HG02610 (cell line): ENCODE measurements at regions not wholly inside any gene's neighbourhood (a gene's known extent, or its start where the extent isn't known, plus 50 kb on each side); places are given as distances from the start of the nearest gene placed in this dataset.
"Not testable (repeated sequence)": the region's sequence is repeated elsewhere in the genome, so short reads cannot be mapped to it uniquely, and the experiment has no call there.

Experiments
- ATAC-seq: cut with Tn5 transposase; IDR thresholded peaks from one replicate; pipeline ENCODE4 v1.9.1; 2021; ENCODE audit warnings: mild to moderate bottlenecking, moderate library complexity; ENCODE audit not compliant: unreplicated experiment

GRCh38 chr5:42235241-42235640, 188.0 kb upstream of the GHR start:
- ATAC-seq = no peak

- ATAC-seq = no peak
These were observed 187.4 kb upstream of the GHR start for GRCh38 chr5:42235837-42236236.

DNA sequence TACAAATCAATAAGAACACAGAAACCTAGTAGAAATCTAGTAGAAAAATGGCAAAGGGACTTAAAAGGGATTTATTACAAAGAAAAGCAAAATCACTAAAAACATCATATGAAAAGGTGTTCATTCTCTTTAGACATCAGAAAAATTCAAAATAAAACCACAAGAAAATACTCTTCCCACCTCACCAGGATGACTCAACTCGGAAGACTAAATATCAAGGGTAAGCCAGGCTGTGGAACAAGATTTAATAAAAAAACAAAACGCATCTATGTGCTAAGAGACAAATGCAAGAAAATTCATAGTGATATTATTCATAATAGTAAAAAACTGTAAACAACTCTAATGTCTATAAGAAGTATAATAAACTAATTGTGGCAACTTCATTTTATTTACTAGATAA, 181.6 kb upstream of the GHR start:
- no peak for ATAC-seq

- no peak for ATAC-seq
These were observed 181.0 kb upstream of the GHR start for GRCh38 chr5:42242210-42242609.

DNA sequence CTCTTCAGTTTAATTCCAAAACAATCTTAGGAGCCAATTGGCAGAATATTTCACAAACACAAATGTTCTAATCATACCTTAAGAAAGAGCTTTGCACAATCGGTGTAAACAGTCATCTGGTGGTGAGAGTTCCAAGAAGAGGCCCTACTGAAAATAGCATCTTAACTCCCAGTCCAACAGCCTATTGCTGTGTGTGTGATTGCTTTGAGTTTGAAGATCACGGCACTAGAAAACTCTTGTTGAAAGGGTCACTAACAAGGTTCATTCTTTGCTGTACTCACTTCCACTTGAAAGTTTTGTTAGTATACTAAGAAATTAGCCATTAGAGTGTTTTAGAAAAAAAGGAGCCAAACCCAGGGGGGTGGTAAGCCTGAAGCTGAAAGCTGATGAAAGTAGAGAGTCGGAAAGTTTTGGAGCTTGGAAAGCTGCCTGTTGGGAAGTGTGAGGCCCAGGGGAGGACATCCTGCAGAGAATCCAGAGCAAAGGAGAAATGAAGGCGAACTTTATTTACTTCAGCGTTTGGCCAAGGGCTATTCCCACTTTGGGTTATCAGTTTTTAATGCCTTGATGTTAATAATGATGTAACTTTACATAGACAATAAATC, 180.3 kb upstream of the GHR start:
- no peak for ATAC-seq

DNA sequence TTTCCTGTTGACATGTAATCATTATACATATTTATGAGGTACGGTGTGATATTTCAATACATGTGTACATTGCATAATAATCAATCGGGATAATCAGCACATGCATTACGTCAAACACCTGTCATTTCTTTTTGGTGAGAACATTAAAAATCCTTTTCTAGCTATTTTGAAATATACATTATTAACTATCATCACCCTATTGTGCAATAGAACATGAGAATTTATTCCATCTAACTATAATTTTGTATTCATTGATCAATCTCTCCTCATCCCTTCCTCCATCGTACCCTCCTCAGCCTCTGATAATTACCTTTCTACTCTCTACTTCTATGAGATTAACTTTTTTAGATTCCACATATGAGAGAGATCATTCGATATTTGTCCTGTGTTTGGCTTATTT, 170.9 kb upstream of the GHR start:
- ATAC-seq = no peak

GRCh38 chr5:42259914-42260313, 163.3 kb upstream of the GHR start:
- ATAC-seq = not testable (repeated sequence)

GRCh38 chr5:42267091-42267490, 156.1 kb upstream of the GHR start:
- no peak for ATAC-seq

DNA sequence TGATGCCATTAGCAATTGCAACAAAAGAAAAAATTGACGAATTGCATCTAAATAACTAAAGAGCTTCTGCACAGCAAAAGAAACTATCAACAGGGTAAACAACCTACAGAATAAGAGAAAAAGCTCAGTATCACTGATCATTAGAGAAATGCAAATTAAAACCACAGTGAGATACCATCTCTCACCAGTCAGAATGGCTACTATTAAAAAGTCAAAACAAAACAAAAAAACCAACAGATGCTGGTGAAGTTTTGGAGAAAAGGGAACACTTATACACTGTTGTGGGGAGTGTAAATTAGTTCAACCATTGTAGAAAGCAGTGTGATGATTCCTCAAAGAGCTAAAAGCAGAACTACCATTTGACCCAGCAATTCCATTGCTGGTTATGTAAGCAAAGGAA, 155.1 kb upstream of the GHR start:
- ATAC-seq = not testable (repeated sequence)

- no peak for ATAC-seq
These were observed 154.6 kb upstream of the GHR start for GRCh38 chr5:42268630-42269029.

- no peak for ATAC-seq
These were observed 152.5 kb upstream of the GHR start for GRCh38 chr5:42270771-42271170.

- no peak for ATAC-seq
These were observed 148.3 kb upstream of the GHR start for GRCh38 chr5:42274913-42275312.

GRCh38 chr5:42277293-42277692, 145.9 kb upstream of the GHR start:
- no peak for ATAC-seq

DNA sequence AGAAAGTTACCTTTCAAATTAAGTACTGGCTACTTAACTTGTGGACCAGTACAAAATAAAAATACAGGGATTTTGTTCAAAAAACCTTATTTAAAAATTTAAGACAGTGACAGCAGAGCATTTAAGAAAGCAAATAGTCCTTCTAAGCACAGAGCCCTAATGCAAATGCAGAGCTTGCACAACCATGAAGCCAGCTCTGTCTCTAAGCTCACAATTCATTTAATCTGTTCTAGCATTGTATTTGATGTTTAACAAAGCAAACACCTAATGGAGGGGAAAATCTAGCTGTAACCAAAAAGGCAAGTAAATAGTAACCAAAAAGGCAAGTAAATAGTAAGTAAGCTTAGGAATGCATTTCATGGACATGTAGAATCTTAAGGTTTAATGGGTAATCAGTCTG, 138.7 kb upstream of the GHR start:
- ATAC-seq = no peak

GRCh38 chr5:42285230-42285629, 138.0 kb upstream of the GHR start:
- ATAC-seq = no peak

- no peak for ATAC-seq
These were observed 122.7 kb upstream of the GHR start for GRCh38 chr5:42300496-42300895.

- ATAC-seq = no peak
These were observed 121.9 kb upstream of the GHR start for GRCh38 chr5:42301349-42301748.

DNA sequence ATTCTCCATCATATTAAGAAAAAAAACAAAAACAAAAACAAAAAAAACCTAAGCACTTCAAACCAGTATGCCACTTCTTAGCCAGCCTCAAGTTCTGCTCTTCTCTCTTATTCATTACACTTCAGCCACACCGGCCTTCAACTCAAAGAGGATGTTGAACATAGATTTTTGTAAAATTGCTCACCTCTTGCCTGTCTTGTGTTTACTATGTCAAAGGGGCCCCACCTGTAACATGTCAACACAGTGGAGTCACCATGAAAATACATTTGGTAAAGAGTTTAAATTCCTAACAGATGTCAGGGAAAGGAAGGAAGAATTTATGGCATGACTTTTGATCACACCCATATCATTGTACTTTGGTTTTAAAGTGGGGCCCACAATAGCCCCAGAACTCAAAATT, 121.1 kb upstream of the GHR start:
- ATAC-seq = no peak

GRCh38 chr5:42306287-42306686, 117.0 kb upstream of the GHR start:
- no peak for ATAC-seq

DNA sequence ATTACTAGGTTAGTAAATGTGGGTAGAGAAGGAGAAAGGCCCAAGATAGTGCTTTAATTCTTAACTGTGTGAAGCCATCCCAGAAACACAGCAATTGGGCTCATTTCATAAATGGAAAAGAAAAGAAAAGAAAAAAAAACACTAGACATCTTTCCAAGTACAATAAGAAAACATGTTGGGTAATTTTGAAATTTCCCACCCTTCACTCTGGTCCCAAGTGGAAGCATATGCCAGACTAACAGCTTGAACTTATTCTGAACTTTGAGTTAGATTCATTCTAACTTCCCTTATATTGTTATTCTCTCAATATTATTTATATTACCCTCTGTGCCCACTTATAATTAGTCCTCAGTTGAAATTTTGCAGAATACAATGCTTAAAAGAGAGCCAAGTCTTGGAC, 113.4 kb upstream of the GHR start:
- no peak for ATAC-seq

DNA sequence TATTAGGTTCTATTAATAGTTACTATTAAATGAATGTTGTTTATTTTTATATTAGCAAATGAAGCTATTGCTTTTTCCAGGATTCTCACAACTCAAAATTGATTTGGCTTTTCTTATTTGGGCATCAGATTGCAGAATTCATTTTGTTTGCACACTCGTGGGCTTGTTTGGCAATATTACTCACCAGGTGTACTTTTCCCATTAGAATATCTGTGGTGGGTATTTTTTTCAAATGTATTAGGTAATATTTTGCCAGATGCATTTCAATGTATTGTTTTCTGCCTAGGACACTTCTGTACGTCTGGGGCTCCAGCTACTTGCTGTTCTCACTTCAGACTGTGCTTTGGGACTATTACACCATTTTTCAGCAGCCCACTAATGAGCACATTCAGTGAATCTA, 108.0 kb upstream of the GHR start:
- no peak for ATAC-seq

GRCh38 chr5:42317575-42317974, 105.7 kb upstream of the GHR start:
- ATAC-seq = no peak

GRCh38 chr5:42319546-42319945, 103.7 kb upstream of the GHR start:
- ATAC-seq = not testable (repeated sequence)

- no peak for ATAC-seq
These were observed 101.5 kb upstream of the GHR start for GRCh38 chr5:42321785-42322184.
